Calu3 (cell line): ENCODE measurements at regions not wholly inside any gene's neighbourhood (a gene's known extent, or its start where the extent isn't known, plus 50 kb on each side); places are given as distances from the start of the nearest gene placed in this dataset.

Experiments
- BruUV-seq: library from RNA; stranded (reverse); fragments of 400-500 nt; replicated peaks from 2 replicates; lab custom pipeline; 2021; lab: Mats Ljungman, UMichigan
- CTCF ChIA-PET: fragments of 300-600 bp; sonication (Branson Sonifier 250); formaldehyde crosslinking; loops from one replicate; lab custom pipeline; 2022; ENCODE audit warnings: antibody characterized with exemption; lab: Charles Lee
- DNase-seq: peaks from one replicate; pipeline ENCODE4 v3.0.0; 2022
- H3K27ac Mint-ChIP-seq: one replicate; pipeline ENCODE4 v1.8.0; 2022; ENCODE audit warnings: mixed read lengths; ENCODE audit not compliant: unreplicated experiment
- H3K27me3 Mint-ChIP-seq: one replicate; pipeline ENCODE4 v1.8.0; 2022; ENCODE audit warnings: mixed read lengths; ENCODE audit not compliant: unreplicated experiment
- H3K36me3 Mint-ChIP-seq: one replicate; pipeline ENCODE4 v1.8.0; 2022; ENCODE audit warnings: mild to moderate bottlenecking, moderate library complexity, mixed read lengths; ENCODE audit not compliant: insufficient read depth, unreplicated experiment
- H3K4me1 Mint-ChIP-seq: one replicate; pipeline ENCODE4 v1.8.0; 2022; ENCODE audit warnings: mild to moderate bottlenecking, low read depth, mixed read lengths; ENCODE audit not compliant: unreplicated experiment
- H3K4me3 Mint-ChIP-seq: one replicate; pipeline ENCODE4 v1.8.0; 2022; ENCODE audit warnings: mild to moderate bottlenecking, low read depth, moderate library complexity, mixed read lengths; ENCODE audit not compliant: unreplicated experiment
- H3K9me3 Mint-ChIP-seq: one replicate; pipeline ENCODE4 v1.8.0; 2022; ENCODE audit warnings: low read depth, mixed read lengths; ENCODE audit not compliant: unreplicated experiment
- intact Hi-C: fragments of 100-400 bp; cut with micrococcal nuclease; formaldehyde crosslinking; loops from one replicate; pipeline ENCODE4 v1.10.0; 2022; ENCODE audit not compliant: unreplicated experiment
- TF ChIP-seq, protein P1 (sequence below): fragments of 200-600 bp; IDR thresholded peaks from one replicate; pipeline ENCODE4 v1.8.0; 2022; ENCODE audit warnings: antibody characterized with exemption; ENCODE audit not compliant: unreplicated experiment

DNA sequence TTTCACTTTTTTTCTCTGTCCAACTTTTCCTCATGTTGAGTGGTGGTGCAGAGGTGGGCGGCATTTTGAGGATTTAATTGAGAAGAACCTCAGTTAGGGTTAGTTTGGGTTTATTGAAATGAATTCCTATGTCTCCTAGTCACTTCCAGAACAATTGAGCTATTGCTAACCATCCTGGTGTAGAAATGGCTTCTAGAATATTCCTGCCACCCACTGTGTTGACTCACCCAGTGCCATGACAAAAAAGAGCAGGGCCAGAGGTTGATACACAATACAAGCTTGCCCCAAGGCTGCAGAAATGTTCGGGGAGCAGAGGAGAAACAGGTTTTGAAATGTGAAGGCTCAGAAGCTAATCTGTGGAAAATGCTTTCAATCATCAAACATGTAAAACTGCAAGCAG, 167.1 kb upstream of the TRIB2 start:
- Mint-ChIP-seq H3K9me3 (no peaks in the 10 kb centered on the region), H3K4me3 (no peak overlapping the region), H3K27ac (no peak overlapping the region), H3K27me3 (no peaks in the 10 kb centered on the region), H3K4me1 (no peaks in the 10 kb centered on the region), H3K36me3 (no peaks in the 10 kb centered on the region)
- TF ChIP-seq, protein P1, sequence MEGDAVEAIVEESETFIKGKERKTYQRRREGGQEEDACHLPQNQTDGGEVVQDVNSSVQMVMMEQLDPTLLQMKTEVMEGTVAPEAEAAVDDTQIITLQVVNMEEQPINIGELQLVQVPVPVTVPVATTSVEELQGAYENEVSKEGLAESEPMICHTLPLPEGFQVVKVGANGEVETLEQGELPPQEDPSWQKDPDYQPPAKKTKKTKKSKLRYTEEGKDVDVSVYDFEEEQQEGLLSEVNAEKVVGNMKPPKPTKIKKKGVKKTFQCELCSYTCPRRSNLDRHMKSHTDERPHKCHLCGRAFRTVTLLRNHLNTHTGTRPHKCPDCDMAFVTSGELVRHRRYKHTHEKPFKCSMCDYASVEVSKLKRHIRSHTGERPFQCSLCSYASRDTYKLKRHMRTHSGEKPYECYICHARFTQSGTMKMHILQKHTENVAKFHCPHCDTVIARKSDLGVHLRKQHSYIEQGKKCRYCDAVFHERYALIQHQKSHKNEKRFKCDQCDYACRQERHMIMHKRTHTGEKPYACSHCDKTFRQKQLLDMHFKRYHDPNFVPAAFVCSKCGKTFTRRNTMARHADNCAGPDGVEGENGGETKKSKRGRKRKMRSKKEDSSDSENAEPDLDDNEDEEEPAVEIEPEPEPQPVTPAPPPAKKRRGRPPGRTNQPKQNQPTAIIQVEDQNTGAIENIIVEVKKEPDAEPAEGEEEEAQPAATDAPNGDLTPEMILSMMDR = no peak
- CTCF ChIA-PET = interaction anchor here (1.2 kb wide), 1 partner anchor 166 kb away, joined by 3 read pairs; no protein-coding TSS in a partner anchor
- BruUV-seq = no TSS peak
- DNase-seq = no peak
- intact Hi-C loops = no loop called here

DNA sequence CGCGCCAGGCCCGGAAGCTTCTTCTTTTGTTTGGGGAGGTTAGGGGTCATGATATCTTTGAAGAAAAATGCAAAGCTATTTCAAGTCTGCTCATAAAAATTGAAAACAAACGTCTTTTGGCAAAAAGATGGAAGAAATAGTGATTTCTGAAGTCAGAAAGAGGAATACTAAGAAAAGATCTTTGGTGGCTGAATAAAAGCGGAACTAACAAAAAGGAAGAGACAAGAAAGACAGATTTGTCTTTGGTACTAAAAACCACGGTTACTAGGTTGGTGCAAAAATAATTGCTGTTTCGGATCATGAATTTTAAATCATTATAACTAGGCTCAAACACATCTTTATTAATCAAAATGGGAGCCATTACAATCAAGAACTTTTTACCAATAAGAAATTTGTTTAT, 164.6 kb upstream of the TRIB2 start:
- CTCF ChIA-PET = interaction anchor here (0.7 kb wide), 1 partner anchor 111 kb away, joined by 3 read pairs; no protein-coding TSS in a partner anchor
- H3K9me3 Mint-ChIP-seq = no peaks in the 10 kb centered on the region
- H3K4me1 Mint-ChIP-seq = peaks cover 20% of the 10 kb centered on the region
- TF ChIP-seq, protein P1 = no peak
- no peaks in the 10 kb centered on the region for H3K36me3 Mint-ChIP-seq
- H3K4me3 Mint-ChIP-seq = no peak overlapping the region
- H3K27me3 Mint-ChIP-seq = no peaks in the 10 kb centered on the region
- no peak for DNase-seq
- intact Hi-C loops = no loop called here
- no peak overlapping the region for H3K27ac Mint-ChIP-seq
- BruUV-seq = no TSS peak

DNA sequence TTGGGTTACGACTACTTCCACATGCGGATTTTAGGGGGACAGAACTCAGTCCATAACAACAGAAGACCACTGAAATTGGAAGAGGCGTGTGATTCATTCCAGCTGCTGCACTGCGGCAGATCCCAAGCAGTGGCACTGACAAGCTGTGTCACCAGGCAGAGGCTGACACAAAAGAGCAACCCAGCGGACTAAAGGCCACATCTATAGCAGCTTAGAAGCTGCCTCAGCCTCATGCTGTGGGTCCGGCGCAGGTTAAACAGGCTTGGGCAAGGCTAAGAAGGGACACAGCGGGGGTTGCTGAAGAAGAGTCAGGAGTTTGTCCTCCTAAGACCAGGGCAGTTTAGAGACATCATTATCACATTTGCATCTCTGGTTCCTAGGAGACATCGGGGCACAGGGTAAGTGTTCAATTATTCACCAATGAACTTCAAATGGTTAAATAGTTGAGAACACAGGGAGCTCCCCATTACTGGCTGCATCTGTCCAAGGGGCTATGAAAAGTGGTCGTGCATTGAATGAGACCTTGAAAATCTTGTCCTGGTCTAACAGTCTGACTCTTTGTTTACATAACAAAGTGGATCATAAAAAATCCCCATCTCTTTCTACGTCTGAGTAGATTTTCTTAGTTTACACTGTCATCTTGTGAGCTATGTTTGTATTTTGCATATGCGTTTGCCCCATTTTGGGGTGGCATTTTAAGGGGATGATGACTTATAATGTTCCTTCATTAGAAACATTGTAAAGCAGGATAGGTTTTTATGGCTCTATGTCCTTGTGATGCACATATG, 162.3 kb upstream of the TRIB2 start:
- H3K4me1 Mint-ChIP-seq = peaks cover 23% of the 10 kb centered on the region
- DNase-seq = no peak
- no peaks in the 10 kb centered on the region for H3K9me3 Mint-ChIP-seq
- CTCF ChIA-PET = no interaction called here
- no peak overlapping the region for H3K27ac Mint-ChIP-seq
- TF ChIP-seq, protein P1 = no peak
- intact Hi-C loops = loop anchor here (5.0 kb wide), 1 partner anchor 163 kb away; the partner anchor contains the start of gene TRIB2
- BruUV-seq = no TSS peak
- H3K27me3 Mint-ChIP-seq = no peaks in the 10 kb centered on the region
- H3K4me3 Mint-ChIP-seq = no peak overlapping the region
- no peaks in the 10 kb centered on the region for H3K36me3 Mint-ChIP-seq

DNA sequence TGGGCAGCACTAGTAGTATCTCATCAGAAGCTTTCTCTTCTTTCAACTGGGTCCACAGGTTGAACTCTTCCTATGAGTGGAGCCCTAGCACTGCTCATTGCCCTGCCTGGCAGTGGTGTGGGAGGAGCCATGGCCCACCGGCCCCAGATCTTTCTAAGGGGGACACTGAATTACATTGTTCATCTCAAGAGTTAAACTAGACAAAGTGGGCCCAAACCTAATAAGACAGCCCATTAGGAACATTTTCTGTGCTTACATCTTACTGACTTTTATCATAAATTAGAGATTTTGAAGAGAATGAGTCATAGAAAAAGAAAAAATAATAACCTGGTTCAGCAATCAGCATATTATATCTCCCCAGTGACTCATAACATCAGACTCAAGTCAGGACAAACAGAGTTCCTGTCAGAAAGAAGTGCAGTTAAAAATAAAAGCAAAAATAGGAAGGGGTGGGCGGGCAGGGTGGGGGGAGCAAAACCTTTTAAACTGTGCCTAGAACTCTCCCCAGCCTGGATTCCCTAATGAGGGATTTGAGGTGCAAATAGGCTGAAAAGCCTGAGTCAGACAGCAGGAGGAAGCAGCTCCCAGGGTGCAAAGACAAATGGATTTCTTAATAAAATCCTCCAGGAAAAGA, 161.6 kb upstream of the TRIB2 start:
- no peaks in the 10 kb centered on the region for H3K9me3 Mint-ChIP-seq
- no peak overlapping the region for H3K4me3 Mint-ChIP-seq
- H3K36me3 Mint-ChIP-seq = no peaks in the 10 kb centered on the region
- DNase-seq = no peak
- TF ChIP-seq, protein P1 = no peak
- CTCF ChIA-PET = no interaction called here
- no TSS peak for BruUV-seq
- H3K27me3 Mint-ChIP-seq = no peaks in the 10 kb centered on the region
- peaks cover 23% of the 10 kb centered on the region for H3K4me1 Mint-ChIP-seq
- intact Hi-C loops = loop anchor here (5.0 kb wide), 1 partner anchor 162 kb away; the partner anchor contains the start of gene TRIB2
- no peak overlapping the region for H3K27ac Mint-ChIP-seq
